ENCODE measurements at regions not wholly inside any gene's neighbourhood (a gene's known extent, or its start where the extent isn't known, plus 50 kb on each side); places are given as distances from the start of the nearest gene placed in this dataset.

GRCh38 chr2:2926858-2927175 is 450.8 kb downstream of the EIPR1 start:
- H3K9me3 ChIP-seq (ENCODE audit: low read depth): no peaks in the 10 kb centered on the region
- H3K9me2 ChIP-seq (replicated peaks; ENCODE audit: insufficient read depth): no peaks in the 10 kb centered on the region
- no peaks in the 10 kb centered on the region for H3K36me3 ChIP-seq (replicated peaks; ENCODE audit: insufficient read depth, low read depth)
- DNase-seq (ENCODE audit: low spot score): no peak
- no peak overlapping the region for H2AFZ ChIP-seq
- no peak overlapping the region for H3K27ac ChIP-seq
- WGBS (ENCODE audit: low lambda C conversion rate, missing lambda C conversion rate): 66% methylated on average over 4 of the region's 4 CpGs
- no peaks in the 10 kb centered on the region for H3K4me1 ChIP-seq (ENCODE audit: insufficient read depth)
- no peaks in the 10 kb centered on the region for H4K20me1 ChIP-seq (ENCODE audit: insufficient read depth, poor library complexity, severe bottlenecking)
- H3K79me2 ChIP-seq: no peaks in the 10 kb centered on the region
- H3K4me3 ChIP-seq: no peak overlapping the region
- no peaks in the 10 kb centered on the region for H3K27me3 ChIP-seq
- no peak for TF ChIP-seq CTCF (IDR thresholded peaks at IDR 0.05; ENCODE audit: poor library complexity)
- no peak for TF ChIP-seq EZH2phosphoT487 (IDR thresholded peaks at IDR 0.05; ENCODE audit: low read depth, severe bottlenecking, unreplicated experiment)
- no peak for TF ChIP-seq EZH2 (IDR thresholded peaks at IDR 0.05; ENCODE audit: borderline replicate concordance)
- no peak overlapping the region for H3K4me2 ChIP-seq

GRCh38 chr2:2926009-2926857 is 451.4 kb downstream of the EIPR1 start:
- Histone ChIP-seq H3K9me3 (ENCODE audit: low read depth) (no peaks in the 10 kb centered on the region), H3K27me3 (no peaks in the 10 kb centered on the region), H4K20me1 (ENCODE audit: insufficient read depth, poor library complexity, severe bottlenecking) (no peaks in the 10 kb centered on the region), H3K36me3 (replicated peaks; ENCODE audit: insufficient read depth, low read depth) (no peaks in the 10 kb centered on the region), H3K9me2 (replicated peaks; ENCODE audit: insufficient read depth) (no peaks in the 10 kb centered on the region), H3K79me2 (no peaks in the 10 kb centered on the region), H3K4me3 (no peak overlapping the region), H3K4me1 (ENCODE audit: insufficient read depth) (no peaks in the 10 kb centered on the region), H3K4me2 (no peak overlapping the region), H3K27ac (no peak overlapping the region), H2AFZ (no peak overlapping the region)
- TF ChIP-seq EZH2 (IDR thresholded peaks at IDR 0.05; ENCODE audit: borderline replicate concordance): no peak
- TF ChIP-seq CTCF (IDR thresholded peaks at IDR 0.05; ENCODE audit: poor library complexity): no peak
- TF ChIP-seq EZH2phosphoT487 (IDR thresholded peaks at IDR 0.05; ENCODE audit: low read depth, severe bottlenecking, unreplicated experiment): no peak
- 96% methylated on average over 3 of the region's 3 CpGs for WGBS (ENCODE audit: low lambda C conversion rate, missing lambda C conversion rate)
- no peak for DNase-seq (ENCODE audit: low spot score)

DNA sequence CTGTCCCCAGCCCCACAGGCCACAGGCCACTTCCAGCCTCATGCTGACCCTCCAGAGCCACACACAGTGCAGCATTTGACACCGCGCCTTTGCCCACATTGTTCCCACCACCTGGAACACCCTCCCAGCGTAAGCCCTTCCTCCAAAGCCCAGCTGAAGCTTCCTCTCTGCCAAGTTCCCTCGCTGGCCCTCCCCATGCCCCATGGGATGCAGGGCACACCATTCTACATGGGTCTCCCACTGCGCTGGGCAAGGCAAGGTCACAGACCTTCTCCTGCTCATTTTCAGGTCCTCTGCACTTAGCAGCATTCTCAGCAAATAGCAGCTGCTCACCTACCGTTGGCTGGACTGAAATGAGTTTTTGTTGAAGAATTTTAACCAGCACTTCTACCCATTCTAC is 455.5 kb downstream of the EIPR1 start:
- Histone ChIP-seq H3K27me3 (no peaks in the 10 kb centered on the region), H3K4me2 (no peak overlapping the region), H3K9me2 (replicated peaks; ENCODE audit: insufficient read depth) (no peaks in the 10 kb centered on the region), H3K79me2 (no peaks in the 10 kb centered on the region), H3K27ac (no peak overlapping the region), H3K4me3 (no peak overlapping the region), H4K20me1 (ENCODE audit: insufficient read depth, poor library complexity, severe bottlenecking) (no peaks in the 10 kb centered on the region), H3K36me3 (replicated peaks; ENCODE audit: insufficient read depth, low read depth) (no peaks in the 10 kb centered on the region), H3K9me3 (ENCODE audit: low read depth) (no peaks in the 10 kb centered on the region), H3K4me1 (ENCODE audit: insufficient read depth) (no peaks in the 10 kb centered on the region), H2AFZ (no peak overlapping the region)
- TF ChIP-seq CTCF (IDR thresholded peaks at IDR 0.05; ENCODE audit: poor library complexity) (no peak), EZH2 (IDR thresholded peaks at IDR 0.05; ENCODE audit: borderline replicate concordance) (no peak), EZH2phosphoT487 (IDR thresholded peaks at IDR 0.05; ENCODE audit: low read depth, severe bottlenecking, unreplicated experiment) (no peak)
- no peak for DNase-seq (ENCODE audit: low spot score)
- 95% methylated on average over 6 of the region's 6 CpGs for WGBS (ENCODE audit: low lambda C conversion rate, missing lambda C conversion rate)
